Ramos (cell line): ENCODE measurements at regions not wholly inside any gene's neighbourhood (a gene's known extent, or its start where the extent isn't known, plus 50 kb on each side); places are given as distances from the start of the nearest gene placed in this dataset.

Experiments used
- in situ Hi-C: fragments of 300-500 bp; cut with MboI; formaldehyde crosslinking; loops from one replicate; pipeline ENCODE4 v1.14.3; 2022; ENCODE audit warnings: low sequenced_read_pairs; ENCODE audit not compliant: unreplicated experiment

DNA sequence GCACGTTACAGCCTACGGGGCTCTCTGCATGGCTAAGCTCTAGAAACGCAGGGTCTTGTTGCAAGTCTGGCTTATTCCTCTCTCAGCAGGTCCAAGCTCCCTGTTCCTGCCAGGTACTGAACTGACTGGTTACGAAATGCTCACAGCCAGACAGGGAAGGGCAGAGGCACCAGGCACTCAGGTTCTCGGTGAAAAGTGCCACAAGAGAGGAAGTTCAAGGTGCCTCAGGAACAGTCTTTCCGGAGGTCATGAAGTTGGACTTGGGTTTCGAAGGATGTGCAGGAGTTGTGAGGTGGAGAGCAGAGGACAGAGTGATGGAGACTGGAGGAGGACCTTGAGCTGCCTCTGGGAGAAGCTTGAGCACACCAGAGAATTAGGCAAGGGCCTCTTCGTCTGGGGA is 124.7 kb upstream of the GSE1 start:
- in situ Hi-C loops: no loop called here

DNA sequence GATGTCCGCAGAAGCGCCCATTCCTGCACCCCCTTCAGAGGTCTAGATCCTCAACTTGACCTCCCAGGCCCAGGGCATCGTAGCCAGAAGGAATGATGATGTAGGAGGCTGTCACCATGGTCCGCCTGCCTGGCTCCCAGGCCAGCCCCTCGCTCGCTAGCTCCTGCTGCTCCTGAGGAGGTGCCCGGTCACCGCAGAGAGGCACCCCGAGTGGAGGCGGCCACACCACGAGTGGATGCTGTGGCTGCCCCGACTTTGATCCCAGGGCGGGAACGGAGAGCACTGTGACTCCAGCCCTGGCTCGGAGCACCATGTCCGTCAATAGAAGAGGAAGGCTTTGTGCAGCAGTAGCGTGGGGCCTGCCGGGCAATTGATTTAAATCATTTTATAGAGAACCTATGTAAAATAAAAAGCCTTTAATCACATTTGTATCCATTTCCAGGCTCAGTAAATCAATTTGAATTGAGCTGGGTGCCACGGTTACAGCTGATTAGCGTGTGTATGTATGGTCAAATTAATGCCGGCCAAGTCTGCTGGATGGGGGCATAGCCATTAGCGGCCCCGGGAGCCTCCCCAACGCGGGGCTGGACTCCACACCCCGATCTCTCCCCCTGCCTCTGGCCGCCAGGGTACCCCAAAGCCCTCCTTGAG is 122.6 kb upstream of the GSE1 start:
- in situ Hi-C loops: no loop called here

DNA sequence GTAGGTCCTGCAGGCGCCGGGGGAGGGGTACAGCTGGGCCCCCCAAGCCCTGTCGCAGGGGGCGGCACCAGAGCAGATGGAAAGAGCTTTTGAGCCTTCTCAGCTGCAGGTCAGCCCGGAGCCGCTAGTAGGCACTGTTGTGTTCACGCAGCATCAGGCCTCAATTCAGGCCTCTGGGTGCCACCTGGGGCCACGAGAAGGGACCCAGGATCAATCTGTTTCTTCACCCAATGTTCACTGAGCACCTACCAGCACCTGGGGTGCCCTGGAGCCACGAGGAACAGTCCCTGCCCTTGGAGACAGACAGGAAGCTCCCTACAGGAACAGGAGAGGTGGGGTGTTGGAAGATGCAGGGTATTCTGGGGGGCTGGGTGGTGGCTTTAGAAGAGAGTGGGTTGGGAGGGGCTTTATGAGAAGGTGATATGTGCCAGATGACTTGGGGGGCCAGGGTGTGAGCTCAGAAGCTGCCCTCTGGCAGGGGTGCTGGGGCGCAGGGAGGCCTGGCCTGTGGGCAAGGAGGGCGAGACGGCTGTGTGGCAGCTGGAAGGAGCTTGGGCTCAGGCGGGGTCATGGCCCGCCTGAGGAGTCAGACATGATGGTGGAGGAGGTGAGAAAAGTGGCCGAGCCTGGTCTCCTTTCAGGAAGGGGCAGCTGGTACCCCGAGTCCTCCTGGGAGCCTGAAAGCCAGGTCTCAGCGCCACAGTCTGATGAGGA is 121.9 kb upstream of the GSE1 start:
- in situ Hi-C loops: no loop called here

DNA sequence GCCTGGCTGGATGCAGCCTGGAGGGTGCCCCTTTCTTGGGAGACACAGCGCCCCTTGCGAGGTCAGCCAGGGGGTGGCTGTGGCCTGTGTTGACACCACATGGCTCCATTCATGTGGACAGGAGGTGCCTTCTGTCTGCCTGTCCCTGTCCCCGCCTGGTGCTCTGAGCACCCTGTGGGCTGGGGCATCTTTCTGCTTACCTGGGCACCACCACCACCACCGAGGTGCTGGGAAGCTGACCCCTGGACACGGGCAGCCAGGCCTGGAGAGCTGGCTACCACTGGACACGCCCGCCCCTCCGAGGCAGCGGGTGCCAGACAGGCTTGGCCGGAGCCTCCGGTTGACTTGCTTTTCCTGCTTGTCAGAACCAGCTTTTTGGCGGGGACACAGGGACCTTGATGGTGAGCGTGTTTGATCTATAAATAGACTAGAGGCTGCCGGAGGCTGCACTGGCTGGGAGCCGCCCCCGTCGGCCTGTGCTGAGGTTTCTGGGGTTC is 121.3 kb upstream of the GSE1 start:
- in situ Hi-C loops: no loop called here

DNA sequence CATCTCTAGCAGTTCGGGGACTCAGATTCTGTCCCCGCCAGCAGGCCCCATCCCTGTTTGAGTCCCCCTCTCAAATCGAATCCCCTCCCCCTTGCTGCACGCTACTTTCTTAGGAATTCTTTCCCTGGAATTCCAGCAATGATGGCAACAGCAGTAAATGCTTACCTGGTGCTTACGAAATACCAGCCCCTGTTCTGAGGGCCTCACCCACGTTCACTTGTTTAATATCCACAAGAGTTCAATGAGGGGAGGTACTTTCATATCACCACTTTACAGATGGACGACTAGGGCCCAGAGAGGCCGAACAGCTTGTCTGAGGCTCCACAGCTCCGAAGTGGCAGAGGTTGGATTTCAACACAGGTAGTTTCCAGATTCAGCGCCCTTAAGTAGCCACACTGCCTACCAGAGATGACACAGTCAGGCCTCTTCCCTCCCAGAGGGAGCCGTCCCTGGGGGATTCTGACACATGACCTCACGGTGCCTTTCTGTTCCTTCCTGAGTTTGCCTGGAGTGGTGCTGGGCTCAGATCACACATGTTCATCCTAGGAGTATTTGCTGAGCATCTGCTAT is 120.7 kb upstream of the GSE1 start:
- in situ Hi-C loops: no loop called here

DNA sequence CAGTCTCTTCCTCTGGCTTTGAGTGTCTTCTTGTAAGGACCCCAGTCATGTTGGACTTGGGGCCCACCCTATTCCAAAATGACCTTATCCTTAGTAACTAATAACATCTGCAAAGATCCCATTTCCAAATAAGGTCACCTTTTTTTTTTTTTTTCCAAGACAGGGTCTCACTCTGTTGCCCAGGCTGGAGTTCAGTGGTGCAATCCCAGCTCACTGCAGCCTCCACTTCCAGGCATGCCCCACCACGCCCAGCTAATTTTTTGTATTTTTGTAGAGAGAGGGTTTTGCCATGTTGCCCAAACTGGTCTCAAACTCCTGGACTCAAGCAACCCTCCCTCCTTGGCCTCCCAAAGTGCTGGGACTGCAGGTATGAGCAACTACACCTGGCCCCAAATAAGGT is 118.8 kb upstream of the GSE1 start:
- in situ Hi-C loops: no loop called here

DNA sequence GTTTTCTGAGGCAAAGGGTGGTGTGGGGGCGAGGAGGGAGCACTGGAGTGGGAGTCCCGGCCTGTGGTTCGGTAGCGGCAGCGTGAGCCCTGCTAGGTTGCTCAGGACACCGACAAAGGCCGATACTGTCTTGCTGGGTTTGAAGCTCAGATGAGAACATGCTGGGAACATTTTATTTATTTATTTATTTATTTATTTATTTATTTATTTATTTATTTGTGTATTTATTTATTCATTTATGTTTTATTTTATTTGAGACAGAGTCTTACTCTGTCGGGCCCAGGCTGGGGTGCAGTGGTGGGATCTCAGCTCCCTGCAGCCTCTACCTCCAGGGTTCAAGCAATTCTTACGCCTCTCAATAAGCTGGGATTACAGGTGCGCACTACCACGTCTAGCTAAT is 117.9 kb upstream of the GSE1 start:
- in situ Hi-C loops: no loop called here

DNA sequence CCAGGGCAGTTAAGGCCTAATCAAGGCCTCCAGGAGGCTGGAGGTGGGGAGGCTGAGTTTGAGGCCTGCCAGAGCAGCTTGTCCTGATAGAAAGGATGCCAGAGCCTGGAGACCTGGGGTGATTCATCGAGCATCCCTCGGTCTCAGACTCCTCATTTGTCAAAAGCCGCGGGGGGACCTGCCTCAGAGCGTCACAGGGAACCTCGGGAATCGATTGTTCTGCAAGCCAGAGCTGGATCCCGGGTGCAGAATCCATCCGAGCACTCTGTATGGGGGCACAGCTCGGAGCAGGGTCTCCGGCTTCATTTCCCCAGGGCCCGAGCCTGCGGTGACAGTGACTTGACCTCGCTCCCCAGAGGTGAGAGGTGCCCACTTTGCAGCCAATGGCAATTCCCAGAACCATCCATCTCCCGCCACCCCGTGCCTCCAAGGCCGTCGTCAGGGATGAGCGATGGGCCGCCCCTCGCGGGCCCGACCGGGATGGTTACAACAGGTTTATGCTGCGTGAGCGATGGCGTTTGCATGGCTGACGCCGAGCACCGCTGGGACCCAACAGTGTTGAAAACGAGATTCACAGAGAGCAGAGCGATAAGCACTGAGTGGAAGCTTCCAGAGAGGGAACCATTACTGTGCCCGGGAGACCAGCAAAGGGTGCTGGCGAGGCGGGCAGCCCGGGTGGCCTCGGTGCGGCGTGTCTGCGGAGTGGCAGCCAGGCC is 117.1 kb upstream of the GSE1 start:
- in situ Hi-C loops: no loop called here

DNA sequence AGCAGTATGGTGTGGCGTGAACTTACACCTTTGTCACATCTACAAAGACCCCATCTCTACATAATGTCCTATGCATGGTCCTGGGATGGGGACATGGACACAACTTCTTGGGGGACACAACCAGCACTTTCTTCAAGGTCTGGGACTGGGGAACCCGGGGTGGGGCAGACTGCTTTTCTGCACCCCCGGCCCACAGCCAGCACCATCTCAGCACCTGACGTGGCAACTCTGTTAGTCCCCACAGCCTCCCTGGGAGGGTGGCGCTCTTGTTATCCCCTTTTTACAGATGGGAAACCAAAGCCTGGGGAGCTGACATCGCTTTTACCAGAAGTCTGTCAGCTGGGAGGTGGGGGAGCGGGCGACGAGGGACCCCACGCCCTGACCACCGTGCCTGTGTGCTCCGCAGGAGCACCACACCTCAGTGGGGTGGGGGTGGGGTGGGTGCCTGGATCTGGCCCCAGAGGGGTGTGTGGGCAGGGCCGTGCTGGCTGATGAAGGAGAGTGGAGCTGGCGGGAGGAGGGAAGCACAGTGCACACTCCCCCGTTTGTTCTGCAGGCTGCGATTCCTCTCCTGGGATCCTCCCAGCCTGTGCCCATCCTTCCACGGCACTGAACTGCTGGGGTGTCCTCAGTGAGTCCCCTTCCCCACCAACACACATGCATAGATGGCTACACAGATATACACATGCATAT is 115.4 kb upstream of the GSE1 start:
- in situ Hi-C loops: no loop called here

DNA sequence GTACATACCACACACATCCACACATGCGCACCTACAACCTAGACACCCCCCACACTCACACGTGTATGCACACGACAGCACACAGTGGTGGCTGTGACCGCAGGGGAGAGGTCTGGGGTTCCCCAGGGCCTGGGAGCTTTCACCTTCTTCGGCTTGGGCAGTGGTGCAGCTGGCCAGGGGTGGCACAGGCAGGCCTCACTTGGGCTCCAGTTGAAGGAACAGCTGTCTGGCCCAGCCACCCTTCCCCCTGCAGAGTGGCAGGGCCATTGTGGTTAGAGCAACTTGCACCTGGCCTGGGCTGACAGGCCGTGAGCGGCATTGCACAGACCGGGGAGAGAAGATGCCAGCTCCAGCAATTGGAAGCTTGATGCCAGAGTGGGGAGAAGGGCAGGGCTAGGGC is 114.5 kb upstream of the GSE1 start:
- in situ Hi-C loops: no loop called here

DNA sequence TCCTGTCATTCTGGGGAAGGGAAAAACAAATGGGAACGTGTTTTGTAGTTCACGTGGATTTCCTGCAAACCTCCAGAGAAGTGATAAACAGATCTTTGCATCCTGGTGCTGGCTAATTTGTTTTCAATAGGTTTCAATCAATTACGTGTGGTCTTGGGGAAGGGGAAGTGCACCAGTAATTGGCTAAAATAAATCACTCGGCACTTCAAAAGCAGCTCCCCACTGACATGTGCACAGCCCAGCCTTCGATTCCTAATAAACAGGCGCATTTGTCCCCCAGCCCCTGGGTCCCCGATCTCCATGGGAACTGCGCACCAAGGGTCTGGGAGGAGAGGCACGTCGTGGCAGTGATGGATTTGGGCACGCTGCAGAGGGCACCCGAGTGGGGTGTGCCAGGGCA is 112.9 kb upstream of the GSE1 start:
- in situ Hi-C loops: no loop called here

DNA sequence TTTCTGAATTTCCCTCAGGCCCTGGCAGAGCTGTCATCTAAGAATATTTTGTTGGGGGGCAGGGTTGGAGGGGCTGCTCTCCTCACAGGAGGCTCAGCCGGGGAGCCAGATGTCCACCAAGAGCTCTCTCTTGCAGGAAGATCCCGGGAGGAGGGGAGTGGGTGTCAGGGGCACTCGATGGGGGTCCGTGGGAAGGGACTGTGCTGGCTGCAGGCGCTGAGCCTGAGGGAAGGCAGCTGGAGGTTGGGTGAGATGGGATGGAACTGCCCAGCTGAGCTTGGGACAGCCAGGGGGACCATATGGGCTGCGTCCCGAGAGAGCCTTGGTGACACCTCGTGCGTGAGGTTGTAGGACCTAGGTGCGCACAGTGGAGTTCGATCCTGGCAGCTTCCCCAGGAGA is 111.2 kb upstream of the GSE1 start:
- in situ Hi-C loops: no loop called here

DNA sequence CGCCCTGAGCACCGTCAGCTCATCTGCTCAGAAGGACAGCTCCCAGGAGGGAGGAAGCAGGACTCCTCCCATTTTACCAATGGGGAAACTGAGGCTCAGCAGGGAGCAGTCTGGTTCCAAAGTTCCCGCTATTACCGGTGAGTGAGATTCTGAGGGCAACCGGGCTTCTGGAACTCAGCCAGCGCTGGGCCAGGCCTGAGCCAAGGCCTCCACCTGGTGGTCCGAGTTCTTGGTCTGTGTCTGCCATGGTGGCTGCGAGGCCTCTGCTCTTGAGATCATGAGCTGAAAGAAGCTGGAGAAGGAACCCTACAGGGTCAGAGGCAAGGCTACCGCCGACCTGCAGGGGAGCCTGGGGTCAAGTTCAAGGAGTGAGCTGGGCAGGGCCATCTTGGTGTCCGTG is 110.8 kb upstream of the GSE1 start:
- in situ Hi-C loops: no loop called here

DNA sequence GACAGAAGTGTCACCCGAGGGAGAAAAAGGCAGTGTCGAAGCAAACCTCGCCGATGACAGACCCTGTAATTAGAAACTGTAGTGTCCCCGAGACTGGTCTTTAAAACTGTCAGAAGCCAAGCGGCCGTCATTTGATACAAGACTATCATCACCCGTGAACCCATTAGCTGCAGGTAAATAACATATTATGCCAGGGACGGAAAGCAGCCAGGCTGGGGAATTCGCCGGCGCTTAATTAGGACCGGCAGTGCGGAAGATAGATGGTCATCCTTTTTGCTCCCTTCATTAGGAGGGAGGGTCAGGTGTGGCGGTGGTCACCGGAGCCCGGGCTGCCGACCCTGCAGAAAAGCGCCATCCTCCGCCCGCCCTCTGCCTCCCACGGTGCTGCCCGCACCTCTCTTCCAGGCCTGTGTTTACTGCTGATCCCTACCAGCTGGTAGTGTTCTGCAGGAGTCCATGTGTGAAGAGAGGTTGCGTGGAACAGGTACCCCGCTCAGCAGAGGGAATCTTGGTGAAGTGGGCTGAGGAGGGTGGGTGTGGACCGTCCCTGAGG is 109.4 kb upstream of the GSE1 start:
- in situ Hi-C loops: no loop called here

DNA sequence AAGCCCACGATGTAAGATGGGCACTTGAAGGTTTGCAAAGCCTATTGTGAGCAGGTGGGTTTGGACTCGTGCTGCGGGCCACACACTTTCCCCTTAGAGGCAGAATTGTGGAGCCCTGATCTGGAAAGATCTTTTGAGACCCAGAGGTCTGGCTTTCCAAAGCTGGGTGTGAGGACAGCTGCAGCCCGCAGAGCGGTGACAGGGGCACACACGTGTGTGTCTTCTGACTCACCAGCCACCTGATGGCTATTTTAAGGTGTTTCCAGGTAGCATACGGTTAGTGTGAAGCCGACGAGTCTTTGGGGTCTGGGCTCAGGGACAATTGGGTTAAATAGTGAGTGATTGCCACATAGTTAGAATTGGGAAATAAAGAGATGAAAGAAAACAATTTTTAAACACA is 108.9 kb upstream of the GSE1 start:
- in situ Hi-C loops: no loop called here

DNA sequence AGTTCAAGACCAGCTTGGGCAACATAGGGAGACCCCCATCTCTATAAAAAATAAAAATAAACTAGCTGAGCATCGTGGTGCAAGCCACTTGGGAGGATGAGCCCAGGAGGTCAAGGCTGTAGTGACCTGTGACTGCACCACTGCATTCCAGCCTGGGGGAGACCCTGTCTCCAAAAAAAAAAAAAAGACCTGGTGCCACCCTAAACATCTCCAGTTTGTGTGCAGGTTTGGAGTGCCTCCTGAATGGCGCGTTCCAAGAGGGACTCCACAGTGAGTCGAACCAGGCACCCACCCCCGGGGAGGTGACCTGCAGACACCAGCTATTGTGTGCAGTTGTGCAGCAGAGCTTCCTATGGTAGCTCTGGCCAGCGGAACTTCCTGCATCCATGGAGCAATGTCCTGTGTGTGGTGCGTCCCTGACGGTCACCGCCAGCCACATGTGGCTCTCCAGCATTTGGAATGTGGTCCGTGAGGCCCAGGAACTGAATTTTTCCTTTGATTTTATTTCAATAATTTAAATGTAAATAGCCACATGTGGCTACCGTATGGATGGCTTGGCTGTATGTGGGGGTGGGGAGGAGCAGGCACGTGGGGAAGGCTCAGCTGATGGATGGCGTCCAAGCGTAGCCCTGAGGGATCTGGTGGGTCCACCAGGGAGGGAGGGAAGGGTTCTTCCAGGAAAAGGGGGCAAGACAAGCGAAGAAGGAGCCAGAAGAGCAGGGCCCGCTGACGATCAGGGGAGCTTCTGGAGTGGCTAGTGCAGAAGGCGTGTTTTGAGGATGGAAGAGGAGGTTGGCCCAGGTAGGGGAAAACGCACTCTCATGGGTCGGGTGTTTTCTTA is 107.1 kb upstream of the GSE1 start:
- in situ Hi-C loops: no loop called here

DNA sequence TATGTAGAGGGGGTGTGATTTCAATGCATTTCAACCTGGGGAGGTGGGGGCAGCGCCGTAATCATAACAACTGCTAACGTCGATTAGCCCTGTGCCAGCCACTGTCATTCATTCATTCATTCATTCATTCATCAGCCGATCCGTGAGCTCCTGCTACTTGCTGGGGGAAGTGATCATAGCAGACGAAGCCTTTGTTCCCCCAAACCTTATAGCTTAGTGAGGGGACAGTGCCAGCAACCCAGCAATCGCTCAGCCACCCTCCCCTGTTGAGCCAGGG is 106.5 kb upstream of the GSE1 start:
- in situ Hi-C loops: no loop called here

DNA sequence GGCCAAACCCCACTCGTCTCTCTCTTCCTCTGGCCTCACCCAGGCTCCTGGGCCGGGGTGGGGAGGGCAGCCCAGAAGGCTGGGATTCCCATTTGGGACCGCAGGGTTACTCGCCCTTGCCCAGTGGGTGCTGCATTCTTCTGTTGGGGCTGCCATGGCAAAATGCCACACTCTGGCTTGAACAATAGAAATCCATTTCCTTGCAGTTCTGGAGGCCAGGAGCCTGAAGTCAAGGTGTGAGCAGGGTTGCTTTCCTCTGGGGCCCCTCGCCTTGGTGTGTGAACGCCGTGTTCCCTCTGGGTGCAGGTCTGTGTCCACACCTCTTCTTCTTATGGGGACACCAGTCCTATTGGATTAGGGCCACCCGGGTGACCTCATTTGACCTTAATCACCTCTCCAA is 105.8 kb upstream of the GSE1 start:
- in situ Hi-C loops: no loop called here

DNA sequence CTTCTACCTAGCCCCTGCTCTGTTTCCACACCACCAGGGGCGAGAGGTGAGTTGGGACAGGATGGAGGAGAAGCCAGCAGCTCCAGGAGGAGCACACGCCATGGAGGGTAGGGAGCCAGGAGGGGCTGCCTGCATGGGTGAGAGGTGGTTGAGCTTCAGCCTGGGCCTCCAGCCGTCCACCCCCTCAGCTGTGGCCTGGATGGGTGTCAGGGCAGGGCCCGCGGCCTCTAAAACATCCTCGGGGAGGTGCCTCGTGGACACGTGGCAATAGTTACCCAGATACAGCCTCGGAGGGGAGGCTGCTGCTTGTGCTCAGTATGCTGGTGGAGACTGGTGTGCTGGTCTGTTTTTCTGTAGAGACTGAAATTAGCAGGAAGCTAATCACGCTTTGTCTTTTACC is 104.7 kb upstream of the GSE1 start:
- in situ Hi-C loops: no loop called here

DNA sequence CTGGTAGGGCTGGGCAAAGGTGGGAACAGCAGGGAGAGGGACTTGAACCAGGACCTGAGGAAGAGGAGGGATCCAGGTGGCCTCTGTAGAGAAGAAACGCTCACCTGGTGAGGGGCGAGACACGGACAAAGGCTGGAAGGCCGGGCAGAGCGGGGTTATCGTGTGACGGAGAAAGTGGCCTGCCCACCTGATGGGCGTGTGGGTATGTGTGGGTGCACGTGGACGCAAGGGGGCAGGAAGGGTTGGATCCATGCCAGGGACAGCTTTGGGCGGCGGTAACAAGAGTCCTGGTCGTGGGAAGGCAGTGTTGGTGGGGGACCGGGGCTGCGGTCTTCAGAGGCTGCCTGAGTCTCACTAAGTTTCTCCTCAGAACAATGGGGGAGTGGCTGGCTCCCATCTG is 104.1 kb upstream of the GSE1 start:
- in situ Hi-C loops: no loop called here
